HL-60 (cell line): ENCODE measurements at regions not wholly inside any gene's neighbourhood (a gene's known extent, or its start where the extent isn't known, plus 50 kb on each side); places are given as distances from the start of the nearest gene placed in this dataset.

Experiments used
- GABPA ChIP-seq: IDR thresholded peaks from 2 replicates; pipeline ENCODE4 v1.6.1; 2012; ENCODE audit warnings: low read depth
- POLR2AphosphoS5 ChIP-seq: IDR thresholded peaks from 2 replicates; pipeline ENCODE4 v1.6.1; 2012; ENCODE audit warnings: low read depth
- TF ChIP-seq, protein P1 (sequence below): IDR thresholded peaks from one replicate; pipeline ENCODE4 v1.5.1; 2011; ENCODE audit warnings: low read length, control low read depth, inconsistent platforms; ENCODE audit not compliant: insufficient read depth

DNA sequence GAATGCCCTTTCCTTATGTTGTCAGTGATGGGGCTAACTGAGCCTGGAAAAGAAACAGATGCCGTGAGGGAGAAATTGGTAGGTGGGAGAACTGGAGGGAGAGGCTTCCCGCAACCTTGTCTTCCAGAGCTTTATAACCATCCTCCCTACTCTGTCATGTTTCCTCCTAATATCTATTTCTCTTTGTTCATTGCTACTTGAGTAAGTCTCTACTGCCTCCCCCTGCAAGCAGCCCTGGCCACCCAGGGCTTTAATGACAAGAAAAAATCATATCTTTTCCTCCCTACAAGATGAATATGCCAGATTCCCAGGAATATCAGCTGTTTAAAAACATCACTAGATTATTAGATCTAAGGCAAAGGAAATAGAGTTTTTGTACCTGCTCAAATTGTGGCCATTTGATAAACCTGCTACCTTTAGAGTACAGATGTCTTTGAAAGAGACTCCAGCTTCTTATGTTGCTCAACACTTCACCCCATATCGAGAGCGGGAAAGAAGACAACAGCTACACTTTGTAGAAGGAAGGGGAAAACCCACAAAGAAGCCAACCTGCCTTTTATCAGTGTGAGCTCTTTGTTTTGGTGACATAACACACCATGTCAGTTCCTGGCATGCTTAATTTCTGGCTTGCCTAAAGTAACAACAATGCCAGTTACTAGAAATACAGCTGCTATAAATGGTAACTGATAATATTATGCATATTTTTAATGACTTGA lies 186.6 kb upstream of the LEF1 start:
- TF ChIP-seq, protein P1, sequence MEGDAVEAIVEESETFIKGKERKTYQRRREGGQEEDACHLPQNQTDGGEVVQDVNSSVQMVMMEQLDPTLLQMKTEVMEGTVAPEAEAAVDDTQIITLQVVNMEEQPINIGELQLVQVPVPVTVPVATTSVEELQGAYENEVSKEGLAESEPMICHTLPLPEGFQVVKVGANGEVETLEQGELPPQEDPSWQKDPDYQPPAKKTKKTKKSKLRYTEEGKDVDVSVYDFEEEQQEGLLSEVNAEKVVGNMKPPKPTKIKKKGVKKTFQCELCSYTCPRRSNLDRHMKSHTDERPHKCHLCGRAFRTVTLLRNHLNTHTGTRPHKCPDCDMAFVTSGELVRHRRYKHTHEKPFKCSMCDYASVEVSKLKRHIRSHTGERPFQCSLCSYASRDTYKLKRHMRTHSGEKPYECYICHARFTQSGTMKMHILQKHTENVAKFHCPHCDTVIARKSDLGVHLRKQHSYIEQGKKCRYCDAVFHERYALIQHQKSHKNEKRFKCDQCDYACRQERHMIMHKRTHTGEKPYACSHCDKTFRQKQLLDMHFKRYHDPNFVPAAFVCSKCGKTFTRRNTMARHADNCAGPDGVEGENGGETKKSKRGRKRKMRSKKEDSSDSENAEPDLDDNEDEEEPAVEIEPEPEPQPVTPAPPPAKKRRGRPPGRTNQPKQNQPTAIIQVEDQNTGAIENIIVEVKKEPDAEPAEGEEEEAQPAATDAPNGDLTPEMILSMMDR, result no peak
- no peak for TF ChIP-seq POLR2AphosphoS5
- no peak for TF ChIP-seq GABPA
